RWPE2 (cell line): ENCODE measurements at regions not wholly inside any gene's neighbourhood (a gene's known extent, or its start where the extent isn't known, plus 50 kb on each side); places are given as distances from the start of the nearest gene placed in this dataset.

Source experiments
- ATAC-seq: fragments of 200-7000 bp; cut with Tn5 transposase; 3 replicates; pipeline ENCODE4 v1.9.1; 2021; ENCODE audit warnings: low read depth
- DNase-seq: peaks from one replicate; pipeline ENCODE4 v3.0.0-alpha.2; 2020; ENCODE audit warnings: low spot score
- H3K27ac ChIP-seq: fragments of 450-650 bp; 2 replicates; pipeline ENCODE4 v1.5.1; 2017; ENCODE audit warnings: mild to moderate bottlenecking; ENCODE audit not compliant: poor library complexity, severe bottlenecking
- H3K27me3 ChIP-seq: fragments of 250-450 bp; sonication (Bioruptor Pico); 2 replicates; pipeline ENCODE4 v1.5.1; 2021; ENCODE audit warnings: mild to moderate bottlenecking, moderate library complexity; ENCODE audit not compliant: insufficient read depth, poor library complexity, severe bottlenecking
- H3K36me3 ChIP-seq: fragments of 250-450 bp; sonication (Bioruptor Pico); 2 replicates; pipeline ENCODE4 v1.5.1; 2020; ENCODE audit warnings: low read depth, mild to moderate bottlenecking, moderate library complexity
- H3K4me1 ChIP-seq: fragments of 250-450 bp; sonication (Bioruptor Pico); 2 replicates; pipeline ENCODE4 v1.5.1; 2021; ENCODE audit warnings: mild to moderate bottlenecking, moderate library complexity; ENCODE audit not compliant: insufficient read depth, poor library complexity, severe bottlenecking
- H3K4me3 ChIP-seq: fragments of 250-450 bp; sonication (Bioruptor Pico); 2 replicates; pipeline ENCODE4 v1.5.1; 2021; ENCODE audit warnings: mild to moderate bottlenecking, moderate library complexity; ENCODE audit not compliant: severe bottlenecking
- H3K9me3 ChIP-seq: fragments of 250-450 bp; sonication (Bioruptor Pico); 2 replicates; pipeline ENCODE4 v1.5.1; 2021; ENCODE audit warnings: mild to moderate bottlenecking, moderate library complexity; ENCODE audit not compliant: severe bottlenecking
- TF ChIP-seq, protein P1 (sequence below): fragments of 450-650 bp; IDR thresholded peaks from one replicate; pipeline ENCODE4 v1.5.1; 2017; ENCODE audit warnings: mild to moderate bottlenecking, moderate library complexity; ENCODE audit not compliant: poor library complexity, severe bottlenecking

- H3K36me3 ChIP-seq: no peaks in the 10 kb centered on the region
- H3K4me1 ChIP-seq: no peaks in the 10 kb centered on the region
- H3K27ac ChIP-seq: no peak overlapping the region
- no peaks in the 10 kb centered on the region for H3K27me3 ChIP-seq
- no peaks in the 10 kb centered on the region for H3K9me3 ChIP-seq
- no peak overlapping the region for H3K4me3 ChIP-seq
- DNase-seq (no peak), ATAC-seq (no peak)
- TF ChIP-seq, protein P1, sequence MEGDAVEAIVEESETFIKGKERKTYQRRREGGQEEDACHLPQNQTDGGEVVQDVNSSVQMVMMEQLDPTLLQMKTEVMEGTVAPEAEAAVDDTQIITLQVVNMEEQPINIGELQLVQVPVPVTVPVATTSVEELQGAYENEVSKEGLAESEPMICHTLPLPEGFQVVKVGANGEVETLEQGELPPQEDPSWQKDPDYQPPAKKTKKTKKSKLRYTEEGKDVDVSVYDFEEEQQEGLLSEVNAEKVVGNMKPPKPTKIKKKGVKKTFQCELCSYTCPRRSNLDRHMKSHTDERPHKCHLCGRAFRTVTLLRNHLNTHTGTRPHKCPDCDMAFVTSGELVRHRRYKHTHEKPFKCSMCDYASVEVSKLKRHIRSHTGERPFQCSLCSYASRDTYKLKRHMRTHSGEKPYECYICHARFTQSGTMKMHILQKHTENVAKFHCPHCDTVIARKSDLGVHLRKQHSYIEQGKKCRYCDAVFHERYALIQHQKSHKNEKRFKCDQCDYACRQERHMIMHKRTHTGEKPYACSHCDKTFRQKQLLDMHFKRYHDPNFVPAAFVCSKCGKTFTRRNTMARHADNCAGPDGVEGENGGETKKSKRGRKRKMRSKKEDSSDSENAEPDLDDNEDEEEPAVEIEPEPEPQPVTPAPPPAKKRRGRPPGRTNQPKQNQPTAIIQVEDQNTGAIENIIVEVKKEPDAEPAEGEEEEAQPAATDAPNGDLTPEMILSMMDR: no peak
These were observed 263.1 kb downstream of the RND3 start for GRCh38 chr2:150224321-150224720.

DNA sequence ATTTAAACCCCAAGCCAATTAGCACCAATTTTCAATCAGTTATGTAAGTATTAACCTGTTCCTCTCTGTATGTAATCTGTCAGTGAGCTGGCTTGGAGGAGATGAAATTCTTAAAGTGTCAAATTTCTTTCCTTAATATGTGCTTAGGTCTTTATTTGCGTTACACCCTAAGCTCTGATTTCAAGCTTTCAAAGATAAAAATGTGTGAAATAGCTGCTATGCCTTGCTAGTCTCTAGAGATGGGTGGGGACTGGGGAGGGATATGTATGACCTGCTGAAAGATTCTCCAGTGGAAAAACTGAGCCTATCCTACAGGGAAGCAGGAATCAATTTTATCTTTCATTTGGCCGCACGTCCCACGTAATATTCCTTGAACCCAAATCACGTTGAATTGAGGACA is 264.5 kb downstream of the RND3 start:
- H3K4me3 ChIP-seq: no peak overlapping the region
- ATAC-seq (no peak), DNase-seq (no peak)
- H3K36me3 ChIP-seq: no peaks in the 10 kb centered on the region
- H3K9me3 ChIP-seq: no peaks in the 10 kb centered on the region
- no peak overlapping the region for H3K27ac ChIP-seq
- H3K27me3 ChIP-seq: no peaks in the 10 kb centered on the region
- no peaks in the 10 kb centered on the region for H3K4me1 ChIP-seq
- TF ChIP-seq, protein P1: no peak

GRCh38 chr2:150222379-150222778 is 265.1 kb downstream of the RND3 start:
- H3K9me3 ChIP-seq: no peaks in the 10 kb centered on the region
- TF ChIP-seq, protein P1: no peak
- no peaks in the 10 kb centered on the region for H3K4me1 ChIP-seq
- no peak for DNase-seq
- no peak overlapping the region for H3K4me3 ChIP-seq
- no peak overlapping the region for H3K27ac ChIP-seq
- H3K36me3 ChIP-seq: no peaks in the 10 kb centered on the region
- no peak for ATAC-seq
- H3K27me3 ChIP-seq: no peaks in the 10 kb centered on the region

DNA sequence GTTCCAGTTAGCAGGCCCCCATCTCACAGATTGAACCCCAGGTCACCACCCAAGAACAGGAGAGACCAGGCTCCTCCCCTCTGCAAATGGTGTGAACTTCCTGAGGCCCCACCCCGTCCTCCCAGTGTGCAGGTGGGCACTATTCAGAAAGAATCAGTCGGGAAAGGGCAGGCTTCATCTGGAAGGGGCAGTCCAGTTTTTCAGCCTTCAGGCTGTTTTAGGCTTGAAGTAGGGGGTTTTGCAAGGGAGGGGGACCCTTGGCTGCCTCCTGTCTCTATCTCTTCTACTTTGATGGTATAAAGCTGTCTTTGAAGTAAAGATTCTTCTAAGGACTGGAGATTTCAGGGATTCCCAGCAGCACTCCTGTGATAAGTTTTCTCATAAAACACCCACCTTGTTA is 267.6 kb downstream of the RND3 start:
- TF ChIP-seq, protein P1: no peak
- no peaks in the 10 kb centered on the region for H3K9me3 ChIP-seq
- no peaks in the 10 kb centered on the region for H3K4me1 ChIP-seq
- no peak overlapping the region for H3K4me3 ChIP-seq
- no peaks in the 10 kb centered on the region for H3K27me3 ChIP-seq
- no peak overlapping the region for H3K27ac ChIP-seq
- no peak for ATAC-seq
- no peak for DNase-seq
- H3K36me3 ChIP-seq: no peaks in the 10 kb centered on the region

DNA sequence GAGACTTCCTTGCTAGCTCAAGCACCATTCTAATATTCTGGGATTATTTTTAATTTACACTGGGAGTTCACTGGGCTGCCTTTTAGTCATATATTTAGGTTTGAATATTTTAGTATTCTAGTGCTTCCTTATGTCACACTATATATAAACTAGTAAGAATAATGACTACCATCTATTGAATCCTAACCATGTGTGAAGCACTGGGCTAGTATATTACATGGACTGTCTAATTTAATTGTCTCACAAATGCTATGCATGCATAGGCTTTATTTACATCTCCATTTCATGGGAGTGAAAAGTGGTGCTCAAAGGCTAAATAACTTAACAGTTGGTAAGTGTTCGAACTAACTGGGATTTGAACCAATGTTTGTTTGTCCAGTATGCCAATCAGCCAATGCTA is 272.4 kb downstream of the RND3 start:
- Histone ChIP-seq H3K27ac (no peak overlapping the region), H3K9me3 (no peaks in the 10 kb centered on the region), H3K4me1 (no peaks in the 10 kb centered on the region), H3K4me3 (no peak overlapping the region), H3K36me3 (no peaks in the 10 kb centered on the region), H3K27me3 (no peaks in the 10 kb centered on the region)
- DNase-seq: no peak
- TF ChIP-seq, protein P1: no peak
- no peak for ATAC-seq
